ENCODE measurements at regions not wholly inside any gene's neighbourhood (a gene's known extent, or its start where the extent isn't known, plus 50 kb on each side); places are given as distances from the start of the nearest gene placed in this dataset.

GRCh38 chr1:232682248-232682647, 52.3 kb upstream of the SIPA1L2 start:
- DNase-seq (ENCODE audit: low read depth), result no peak
- no peak for TF ChIP-seq CTCF (IDR thresholded peaks at IDR 0.05; ENCODE audit: insufficient read depth, low read depth, low read length, missing control alignments)
- H3K4me3 ChIP-seq (ENCODE audit: low read length), result no peak overlapping the region

- no peak for TF ChIP-seq CTCF (IDR thresholded peaks at IDR 0.05; ENCODE audit: insufficient read depth, low read depth, low read length, missing control alignments)
- peak; percentile 59 for DNase-seq (ENCODE audit: low read depth)
- no peak overlapping the region for H3K4me3 ChIP-seq (ENCODE audit: low read length)
These were observed 54.6 kb upstream of the SIPA1L2 start for GRCh38 chr1:232684371-232685105.

DNA sequence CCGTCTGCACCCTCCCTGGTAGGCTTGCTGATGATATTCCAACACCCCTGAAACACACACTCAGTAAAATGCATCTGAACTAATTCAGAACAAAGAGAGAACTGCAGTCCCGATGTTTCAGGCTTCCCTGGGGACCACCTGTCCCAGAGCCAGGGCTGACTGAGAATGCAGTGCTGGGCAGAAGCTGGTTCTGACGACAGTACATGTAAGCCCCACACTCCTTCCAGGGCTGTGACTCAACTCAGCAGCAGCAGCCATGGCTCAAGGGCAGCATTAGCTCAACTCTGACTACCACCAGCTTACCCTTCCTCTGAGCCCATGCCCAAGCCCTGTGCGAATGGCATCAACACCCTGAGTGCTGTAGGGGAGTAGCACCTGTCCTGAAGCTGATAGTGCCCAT, 56.4 kb upstream of the SIPA1L2 start:
- DNase-seq (ENCODE audit: low read depth), result peak; percentile 48
- no peak for TF ChIP-seq CTCF (IDR thresholded peaks at IDR 0.05; ENCODE audit: insufficient read depth, low read depth, low read length, missing control alignments)

GRCh38 chr1:232687304-232687703, 57.4 kb upstream of the SIPA1L2 start:
- H3K4me3 ChIP-seq (ENCODE audit: low read length), result no peak overlapping the region
- no peak for DNase-seq (ENCODE audit: low read depth)
- TF ChIP-seq CTCF (IDR thresholded peaks at IDR 0.05; ENCODE audit: insufficient read depth, low read depth, low read length, missing control alignments), result no peak

More for the DNA sequence above, 56.4 kb upstream of the SIPA1L2 start:
- no peak overlapping the region for H3K4me3 ChIP-seq (ENCODE audit: low read length)

DNA sequence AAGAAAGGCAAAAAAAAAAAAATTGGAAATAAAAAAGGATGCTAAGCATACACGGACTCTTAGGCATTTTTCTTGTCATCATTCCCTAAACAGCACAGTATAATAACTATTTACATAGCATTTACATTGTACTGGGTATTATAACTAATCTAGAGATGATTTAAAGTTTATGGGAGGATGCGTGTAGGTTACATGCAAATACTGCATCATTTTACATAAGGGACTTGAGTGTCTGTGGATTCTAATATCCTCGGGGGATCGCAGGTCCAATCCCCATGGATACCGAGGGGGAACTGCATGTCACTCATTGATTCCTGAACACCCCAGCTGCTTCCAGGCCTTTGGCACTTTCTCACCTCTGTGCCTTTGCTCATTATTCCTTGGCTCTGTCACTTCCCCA, 57.8 kb upstream of the SIPA1L2 start:
- H3K4me3 ChIP-seq (ENCODE audit: low read length), result no peak overlapping the region
- no peak for DNase-seq (ENCODE audit: low read depth)
- no peak for TF ChIP-seq CTCF (IDR thresholded peaks at IDR 0.05; ENCODE audit: insufficient read depth, low read depth, low read length, missing control alignments)

GRCh38 chr1:232688398-232688797, 58.5 kb upstream of the SIPA1L2 start:
- TF ChIP-seq CTCF (IDR thresholded peaks at IDR 0.05; ENCODE audit: insufficient read depth, low read depth, low read length, missing control alignments), result no peak
- no peak for DNase-seq (ENCODE audit: low read depth)
- no peak overlapping the region for H3K4me3 ChIP-seq (ENCODE audit: low read length)

GRCh38 chr1:232689711-232690110, 59.8 kb upstream of the SIPA1L2 start:
- DNase-seq (ENCODE audit: low read depth), result no peak
- no peak overlapping the region for H3K4me3 ChIP-seq (ENCODE audit: low read length)
- TF ChIP-seq CTCF (IDR thresholded peaks at IDR 0.05; ENCODE audit: insufficient read depth, low read depth, low read length, missing control alignments), result no peak

All from epithelial cell of esophagus (primary cell).